Upper lobe of left lung (tissue), 6 donors: ENCODE measurements at regions not wholly inside any gene's neighbourhood (a gene's known extent, or its start where the extent isn't known, plus 50 kb on each side); places are given as distances from the start of the nearest gene placed in this dataset.

Source experiments
- ATAC-seq, 2 donors: fragments of 200-7000 bp; cut with Tn5 transposase; one replicate each; pipeline ENCODE4 v1.9.1; 2022; ENCODE audit warnings: mild to moderate bottlenecking in 2 of 2, moderate library complexity in 2 of 2; ENCODE audit not compliant: low FRiP score in 2 of 2
- DNase-seq, 2 donors: peaks; one replicate each; pipeline ENCODE4 v3.0.0-alpha.2; 2019 to 2020
- H3K27ac ChIP-seq, 4 donors: fragments of 200-600 bp; sonication (generic); one replicate each; pipeline ENCODE4 v1.5.1; 2016 to 2019
- H3K27me3 ChIP-seq, 4 donors: fragments of 200-600 bp; sonication (generic); one replicate each; pipeline ENCODE4 v1.5.1; 2017 to 2019
- H3K36me3 ChIP-seq, 4 donors: fragments of 200-600 bp; sonication (generic); one replicate each; pipeline ENCODE4 v1.5.1; 2016 to 2019
- H3K4me1 ChIP-seq, 4 donors: fragments of 200-600 bp; sonication (generic); one replicate each; pipeline ENCODE4 v1.5.1; 2018 to 2019
- H3K4me3 ChIP-seq, 4 donors: fragments of 200-600 bp; sonication (generic); one replicate each; pipeline ENCODE4 v1.5.1; 2017 to 2019; ENCODE audit warnings: mild to moderate bottlenecking in 2 of 4, moderate library complexity in 1 of 4
- H3K9me3 ChIP-seq, 4 donors: fragments of 200-600 bp; sonication (generic); one replicate each; pipeline ENCODE4 v1.5.1; 2018 to 2019
- EP300 ChIP-seq, 4 donors: sonication (generic); formaldehyde crosslinking; IDR thresholded peaks; one replicate each; pipeline ENCODE4 v1.5.1; 2017; ENCODE audit warnings: antibody characterized with exemption in 4 of 4, control low read depth in 2 of 4
- POLR2A ChIP-seq, 4 donors: fragments of 450-650 bp; IDR thresholded peaks; one replicate each; pipeline ENCODE4 v1.5.1; 2016 to 2017; ENCODE audit warnings: antibody characterized with exemption in 4 of 4, mild to moderate bottlenecking in 2 of 4
- POLR2AphosphoS5 ChIP-seq, 2 donors: sonication (generic); formaldehyde crosslinking; IDR thresholded peaks; one replicate each; pipeline ENCODE4 v1.5.1; 2017; ENCODE audit warnings: antibody characterized with exemption in 2 of 2
- WGBS, 2 donors: methylation state at CpG; one replicate each; pipeline ENCODE4 v1.1.5; 2017 to 2018; 5-methylcytosine and 5-hydroxymethylcytosine counted together
- TF ChIP-seq, protein P1 (sequence below), 6 experiments: fragments of 450-650 bp in 4 of 6; fragments of 200-600 bp in 2 of 6; sonication (generic) in 2 of 6; IDR thresholded peaks; one replicate each; pipeline ENCODE4 v1.5.1; 2016 to 2019; ENCODE audit warnings: antibody characterized with exemption in 6 of 6
- donor health status: DM: no; HTN: no; CAD: no; lungs with moderate emphysema.
- donor health status: DM: no; HTN: yes; CAD: no; lungs with severe emphysema.

DNA sequence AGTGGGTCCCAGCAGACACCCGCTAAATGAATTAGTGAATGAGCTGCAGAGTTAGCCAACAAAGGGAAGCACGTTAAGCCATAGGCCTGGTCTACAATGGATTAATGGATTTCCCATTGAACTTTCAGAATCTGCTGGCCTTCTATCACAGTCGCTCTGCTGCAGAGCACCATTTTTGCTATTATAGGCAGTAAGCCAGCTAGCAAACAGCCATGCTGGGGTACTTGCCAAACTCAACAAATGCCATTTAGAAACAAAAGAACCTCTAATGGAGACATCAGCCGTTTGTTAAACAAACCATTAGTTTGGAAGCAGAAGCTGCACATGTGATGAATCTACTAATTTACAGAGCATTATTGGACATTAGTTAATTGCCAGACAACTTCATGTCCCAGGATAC is 181.1 kb upstream of the STXBP6 start:
- TF ChIP-seq POLR2AphosphoS5 (IDR thresholded peaks at IDR 0.05) (no peak), POLR2A (IDR thresholded peaks at IDR 0.05) (no peak), EP300 (IDR thresholded peaks at IDR 0.05) (no peak)
- TF ChIP-seq, protein P1, sequence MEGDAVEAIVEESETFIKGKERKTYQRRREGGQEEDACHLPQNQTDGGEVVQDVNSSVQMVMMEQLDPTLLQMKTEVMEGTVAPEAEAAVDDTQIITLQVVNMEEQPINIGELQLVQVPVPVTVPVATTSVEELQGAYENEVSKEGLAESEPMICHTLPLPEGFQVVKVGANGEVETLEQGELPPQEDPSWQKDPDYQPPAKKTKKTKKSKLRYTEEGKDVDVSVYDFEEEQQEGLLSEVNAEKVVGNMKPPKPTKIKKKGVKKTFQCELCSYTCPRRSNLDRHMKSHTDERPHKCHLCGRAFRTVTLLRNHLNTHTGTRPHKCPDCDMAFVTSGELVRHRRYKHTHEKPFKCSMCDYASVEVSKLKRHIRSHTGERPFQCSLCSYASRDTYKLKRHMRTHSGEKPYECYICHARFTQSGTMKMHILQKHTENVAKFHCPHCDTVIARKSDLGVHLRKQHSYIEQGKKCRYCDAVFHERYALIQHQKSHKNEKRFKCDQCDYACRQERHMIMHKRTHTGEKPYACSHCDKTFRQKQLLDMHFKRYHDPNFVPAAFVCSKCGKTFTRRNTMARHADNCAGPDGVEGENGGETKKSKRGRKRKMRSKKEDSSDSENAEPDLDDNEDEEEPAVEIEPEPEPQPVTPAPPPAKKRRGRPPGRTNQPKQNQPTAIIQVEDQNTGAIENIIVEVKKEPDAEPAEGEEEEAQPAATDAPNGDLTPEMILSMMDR (IDR thresholded peaks at IDR 0.05), result no peak
- no peaks in the 10 kb centered on the region for H3K27me3 ChIP-seq
- ATAC-seq (no peak), DNase-seq (no peak)
- H3K27ac ChIP-seq, result no peak overlapping the region
- H3K9me3 ChIP-seq, result no peaks in the 10 kb centered on the region
- no peaks in the 10 kb centered on the region for H3K4me1 ChIP-seq
- WGBS, 2 donors, result 66 to 68% methylated on average over 4 of the region's 4 CpGs
- H3K4me3 ChIP-seq, result no peak overlapping the region
- no peaks in the 10 kb centered on the region for H3K36me3 ChIP-seq

DNA sequence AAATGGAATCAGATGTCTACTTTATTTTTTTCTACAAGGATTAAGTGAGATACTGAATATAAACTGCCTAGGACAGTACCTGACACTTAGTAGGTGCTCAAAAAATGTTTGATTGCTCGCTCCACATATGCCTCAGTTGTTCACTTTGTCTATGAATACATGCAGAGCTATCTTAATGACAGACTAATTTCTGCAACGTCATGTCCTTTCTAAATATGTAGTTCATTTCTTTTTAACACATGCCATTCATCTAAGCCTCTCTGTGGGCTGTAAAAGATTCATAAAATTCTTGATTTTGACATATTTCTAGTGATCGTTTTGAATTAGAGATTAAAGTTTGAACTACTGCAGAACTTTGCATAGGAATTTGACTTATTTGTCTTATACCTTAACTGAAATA is 176.3 kb upstream of the STXBP6 start:
- no peak for DNase-seq
- Histone ChIP-seq H3K9me3 (no peaks in the 10 kb centered on the region), H3K4me3 (no peak overlapping the region), H3K27me3 (no peaks in the 10 kb centered on the region), H3K36me3 (no peaks in the 10 kb centered on the region), H3K27ac (no peak overlapping the region), H3K4me1 (no peaks in the 10 kb centered on the region)
- ATAC-seq, result no peak
- 68 to 69% methylated on average over 3 of the region's 3 CpGs for WGBS, 2 donors
- TF ChIP-seq EP300 (IDR thresholded peaks at IDR 0.05) (no peak), POLR2AphosphoS5 (IDR thresholded peaks at IDR 0.05) (no peak), POLR2A (IDR thresholded peaks at IDR 0.05) (no peak)
- TF ChIP-seq, protein P1 (IDR thresholded peaks at IDR 0.05), result no peak

DNA sequence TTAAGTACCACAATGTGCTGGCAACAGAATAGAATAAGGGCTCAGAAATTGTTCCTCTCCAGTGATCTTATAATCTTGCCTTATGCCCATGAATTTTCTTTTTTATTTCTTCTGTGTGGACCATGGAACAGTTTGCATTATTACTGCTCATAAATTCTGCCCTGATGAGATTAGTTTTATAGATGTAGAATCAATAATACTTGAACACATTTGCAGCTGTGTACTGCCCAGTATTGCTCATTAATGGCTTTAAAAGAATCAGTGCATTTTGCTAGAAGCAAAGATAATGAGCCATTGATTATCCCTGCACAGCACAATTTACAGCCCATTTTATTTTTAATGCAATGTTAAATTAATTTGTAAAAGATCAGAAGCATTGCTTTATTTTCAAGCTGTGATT is 172.3 kb upstream of the STXBP6 start:
- H3K27ac ChIP-seq, result no peak overlapping the region
- ATAC-seq (no peak), DNase-seq (no peak)
- H3K4me3 ChIP-seq, result no peak overlapping the region
- TF ChIP-seq POLR2AphosphoS5 (IDR thresholded peaks at IDR 0.05), result no peak
- TF ChIP-seq, protein P1 (IDR thresholded peaks at IDR 0.05), result no peak
- no peaks in the 10 kb centered on the region for H3K36me3 ChIP-seq
- H3K9me3 ChIP-seq, result no peaks in the 10 kb centered on the region
- no peaks in the 10 kb centered on the region for H3K27me3 ChIP-seq
- H3K4me1 ChIP-seq, result no peaks in the 10 kb centered on the region

DNA sequence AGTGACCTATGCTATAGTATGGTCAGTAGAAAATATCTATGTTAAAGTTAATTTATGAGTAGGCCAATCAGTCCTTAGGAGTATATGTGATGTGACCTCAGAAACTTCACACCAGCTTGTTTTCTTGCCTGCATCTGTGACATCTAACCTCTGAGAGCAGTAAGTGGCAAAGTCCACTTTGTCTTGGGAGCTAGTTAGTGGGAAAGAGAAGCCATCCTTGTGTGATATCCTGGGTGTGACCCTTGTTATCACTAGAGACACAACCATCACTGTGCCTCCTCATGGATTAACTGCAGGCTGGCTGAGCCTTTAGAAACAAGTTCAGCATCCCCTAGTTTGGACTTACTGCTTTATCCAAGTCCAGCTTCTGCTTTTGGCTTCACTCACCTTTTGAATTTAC is 170.6 kb upstream of the STXBP6 start:
- no peak for DNase-seq
- H3K4me1 ChIP-seq, result no peaks in the 10 kb centered on the region

DNA sequence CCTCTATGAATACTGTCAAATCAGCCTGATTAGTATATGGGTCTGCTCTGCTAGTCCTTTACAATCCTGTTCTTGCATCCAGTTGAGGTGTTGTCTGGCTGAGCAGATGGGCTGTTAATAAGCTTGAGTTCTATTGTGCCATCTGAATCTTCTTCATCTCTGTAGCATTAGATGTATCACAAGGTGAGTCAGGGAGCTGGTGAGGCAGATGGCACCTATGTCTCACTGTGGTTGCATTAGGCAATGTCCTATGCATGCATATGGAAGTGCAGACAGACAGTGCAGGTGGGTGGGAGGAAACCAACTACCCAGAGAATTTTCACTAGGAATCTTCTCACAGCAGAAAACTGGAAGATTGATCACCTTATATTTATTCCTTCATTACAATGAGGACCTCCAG is 165.7 kb upstream of the STXBP6 start:
- Histone ChIP-seq H3K27me3 (no peaks in the 10 kb centered on the region), H3K36me3 (no peaks in the 10 kb centered on the region), H3K4me1 (no peaks in the 10 kb centered on the region), H3K27ac (no peak overlapping the region), H3K9me3 (no peaks in the 10 kb centered on the region), H3K4me3 (no peak overlapping the region)
- DNase-seq (no peak), ATAC-seq (no peak)
- TF ChIP-seq, protein P1 (IDR thresholded peaks at IDR 0.05), result no peak
- no peak for TF ChIP-seq POLR2A (IDR thresholded peaks at IDR 0.05)
- TF ChIP-seq POLR2AphosphoS5 (IDR thresholded peaks at IDR 0.05), result no peak
- TF ChIP-seq EP300 (IDR thresholded peaks at IDR 0.05), result no peak

More for the DNA sequence above, 170.6 kb upstream of the STXBP6 start:
- TF ChIP-seq, protein P1 (IDR thresholded peaks at IDR 0.05), result no peak
- TF ChIP-seq EP300 (IDR thresholded peaks at IDR 0.05) (no peak), POLR2AphosphoS5 (IDR thresholded peaks at IDR 0.05) (no peak), POLR2A (IDR thresholded peaks at IDR 0.05) (no peak)
- no peak overlapping the region for H3K4me3 ChIP-seq
- H3K9me3 ChIP-seq, result no peaks in the 10 kb centered on the region
- H3K27me3 ChIP-seq, result no peaks in the 10 kb centered on the region
- no peak for ATAC-seq
- no peaks in the 10 kb centered on the region for H3K36me3 ChIP-seq
- H3K27ac ChIP-seq, result no peak overlapping the region
